ENCODE measurements at regions not wholly inside any gene's neighbourhood (a gene's known extent, or its start where the extent isn't known, plus 50 kb on each side); places are given as distances from the start of the nearest gene placed in this dataset.
A peak's percentile ranks its signal among the peaks of the same experiment; 100 is the strongest.
"Not testable (repeated sequence)": the region's sequence is repeated elsewhere in the genome, so short reads cannot be mapped to it uniquely, and the experiment has no call there.

GRCh38 chr1:144516172-144516571 lies 54.7 kb upstream of the NBPF15 start:
- DNase-seq, result not testable (repeated sequence)

GRCh38 chr1:144516906-144517305 lies 55.4 kb upstream of the NBPF15 start:
- DNase-seq, result not testable (repeated sequence)

DNA sequence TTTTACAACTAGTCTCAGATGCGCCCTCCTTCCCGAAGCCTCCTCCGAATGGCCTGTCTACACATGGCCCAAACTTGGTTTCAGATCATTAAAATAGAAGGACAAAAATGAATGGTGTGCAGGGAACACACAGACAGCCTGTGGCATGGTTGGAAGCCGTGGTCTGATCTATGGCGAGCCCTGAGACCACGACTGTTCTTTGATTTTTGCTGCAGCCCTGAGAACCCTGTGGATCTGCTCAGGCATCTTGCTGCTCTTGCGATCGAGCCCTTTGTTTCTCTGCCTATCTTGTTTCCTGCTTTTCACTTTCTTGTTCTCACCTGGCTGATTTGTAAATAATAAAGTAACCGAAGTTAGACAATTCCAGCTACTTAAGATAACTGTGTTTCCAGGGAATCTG lies 57.0 kb upstream of the NBPF15 start:
- not testable (repeated sequence) for DNase-seq

DNA sequence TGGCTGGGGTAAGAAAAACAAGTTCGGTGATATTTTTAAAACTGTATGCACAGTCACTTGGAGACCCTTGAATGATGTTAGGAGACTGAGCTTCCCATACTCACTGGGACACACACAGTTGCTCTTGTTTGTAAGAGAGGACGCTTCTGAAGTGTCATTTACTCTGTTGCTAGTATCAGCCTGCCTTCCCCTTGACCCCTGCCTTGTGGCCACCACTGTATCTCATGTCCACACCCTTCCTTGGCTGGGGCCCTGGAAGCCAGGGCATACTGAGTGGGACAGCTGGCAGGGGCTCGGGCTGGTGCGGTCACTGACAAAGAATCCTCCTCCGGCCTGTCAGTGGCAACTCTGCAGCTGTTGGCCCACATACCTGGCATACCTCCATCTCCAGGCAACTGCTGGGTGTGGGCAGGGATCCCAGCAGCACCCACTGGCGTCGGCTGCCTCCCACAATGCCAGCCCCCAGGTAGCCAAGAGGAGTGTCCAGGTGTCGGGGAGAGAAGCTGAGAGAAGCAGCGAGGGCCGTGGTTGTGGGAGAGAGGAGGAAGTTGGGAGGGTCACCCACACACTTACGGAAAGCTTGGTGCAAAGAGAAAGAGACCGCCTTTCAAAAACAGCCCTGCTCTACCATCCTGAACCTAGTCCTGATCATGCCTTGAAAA lies 58.2 kb upstream of the NBPF15 start:
- DNase-seq, result not testable (repeated sequence)

GRCh38 chr1:144523661-144524407 lies 62.4 kb upstream of the NBPF15 start:
- peak; percentile 83 for DNase-seq

- peak; percentile 27 for DNase-seq
Observed at GRCh38 chr1:144532156-144532607, 60.5 kb upstream of the PPIAL4F start.

DNA sequence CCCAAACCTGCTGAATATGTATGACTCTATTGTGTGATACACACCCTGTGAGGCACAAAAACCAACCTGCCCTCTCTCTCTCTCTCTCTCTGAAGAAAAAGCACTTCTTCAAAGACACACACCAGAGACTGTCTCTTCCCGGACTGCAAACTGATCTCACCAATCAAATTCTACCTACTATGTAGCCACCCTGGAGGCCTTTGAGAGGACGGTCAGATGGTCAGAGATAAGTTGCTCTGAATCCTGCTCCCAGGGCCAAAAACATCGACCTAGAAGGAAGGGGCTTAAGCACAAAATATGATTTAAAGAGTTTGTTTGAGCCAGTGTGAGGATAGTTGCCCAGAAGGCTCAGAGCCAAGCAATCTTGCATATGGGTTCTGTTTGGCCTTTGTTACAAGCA lies 59.2 kb upstream of the PPIAL4F start:
- DNase-seq, result not testable (repeated sequence)

DNA sequence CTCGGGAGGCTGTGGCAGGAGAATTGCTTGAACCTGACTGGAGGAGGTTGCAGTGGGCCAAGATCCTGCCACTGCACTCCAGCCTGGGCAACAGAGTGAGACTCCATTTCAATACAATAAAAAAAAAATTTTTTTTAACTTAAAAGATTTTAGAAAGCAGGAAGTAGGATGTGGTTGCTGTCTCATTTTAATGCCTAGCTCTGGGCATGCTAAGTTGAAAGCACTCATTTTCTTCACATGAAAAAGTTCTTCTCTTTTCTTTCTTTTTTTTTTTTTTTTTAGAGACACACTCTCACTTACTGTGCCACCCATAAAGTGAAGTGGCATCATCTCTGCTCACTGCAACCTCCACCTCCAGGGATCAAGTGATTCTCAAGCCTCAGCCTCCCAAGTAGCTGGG lies 58.4 kb upstream of the PPIAL4F start:
- DNase-seq, result not testable (repeated sequence)

GRCh38 chr1:144536677-144537076 lies 56.0 kb upstream of the PPIAL4F start:
- not testable (repeated sequence) for DNase-seq

GRCh38 chr1:144537234-144537633 lies 55.5 kb upstream of the PPIAL4F start:
- not testable (repeated sequence) for DNase-seq

DNA sequence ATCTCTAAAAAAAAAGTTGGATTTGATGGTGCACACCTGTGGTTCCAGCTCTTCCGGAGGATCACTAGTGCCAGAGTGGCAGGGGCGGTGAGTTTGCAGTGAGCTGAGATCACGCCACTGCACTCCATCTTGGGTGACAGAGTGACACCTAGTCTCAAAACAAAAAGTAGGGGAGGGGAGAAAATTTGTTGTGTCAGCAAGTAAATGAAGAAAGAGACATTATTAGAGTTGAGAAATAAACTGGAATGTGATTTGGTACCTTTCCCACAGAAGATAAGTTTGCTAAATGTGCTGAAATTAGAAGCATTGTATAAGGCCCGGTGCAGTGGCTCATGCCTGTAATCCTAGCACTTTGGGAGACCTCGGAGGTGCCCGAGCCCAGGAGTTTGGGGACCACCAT lies 54.0 kb upstream of the PPIAL4F start:
- not testable (repeated sequence) for DNase-seq

DNA sequence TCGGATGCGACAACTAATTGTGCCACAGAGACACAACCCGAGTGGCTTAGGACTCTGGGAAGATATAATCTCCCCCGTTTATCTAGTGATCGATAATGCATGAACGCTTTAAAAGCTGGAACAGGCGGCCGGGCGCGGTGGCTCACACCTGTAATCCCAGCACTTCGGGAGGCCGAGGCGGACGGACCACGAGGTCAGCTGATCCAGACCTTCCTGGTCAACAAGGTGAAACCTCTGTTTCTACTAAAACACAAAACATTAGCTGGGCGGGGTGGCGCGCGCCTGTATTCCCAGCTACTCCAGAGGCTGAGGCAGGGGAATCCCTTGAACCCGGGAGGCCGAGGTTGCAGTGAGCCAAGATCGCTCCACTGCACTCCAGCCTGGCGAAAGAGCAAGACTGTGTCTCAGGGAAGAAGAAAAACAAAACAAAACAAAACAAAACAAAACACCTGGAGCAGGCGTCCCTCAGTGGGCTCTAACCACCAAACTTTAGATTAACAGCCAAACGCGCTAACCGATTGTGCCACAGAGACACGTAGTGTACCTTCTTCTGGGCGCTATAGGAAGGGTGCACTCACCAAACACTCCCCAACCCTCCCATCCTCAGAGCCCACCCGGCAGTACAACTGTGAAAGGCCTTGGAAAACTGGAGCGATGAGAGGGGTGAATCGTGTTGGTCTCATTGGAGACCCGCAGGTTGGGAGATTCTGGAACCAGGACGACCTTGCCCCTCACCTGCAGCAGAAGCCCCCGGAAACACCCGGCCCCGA lies 53.3 kb upstream of the PPIAL4F start:
- DNase-seq, result not testable (repeated sequence)

All from activated CD4-positive, alpha-beta T cell treated with anti-CD3 and anti-CD28 coated beads, Interleukin-2, Interleukin-6, amounts not matched to agents 100 ng/mL and 50 ng/mL, durations not matched to agents 16 hours and 8 hours (primary cell).